ENCODE measurements at regions not wholly inside any gene's neighbourhood (a gene's known extent, or its start where the extent isn't known, plus 50 kb on each side); places are given as distances from the start of the nearest gene placed in this dataset.

DNA sequence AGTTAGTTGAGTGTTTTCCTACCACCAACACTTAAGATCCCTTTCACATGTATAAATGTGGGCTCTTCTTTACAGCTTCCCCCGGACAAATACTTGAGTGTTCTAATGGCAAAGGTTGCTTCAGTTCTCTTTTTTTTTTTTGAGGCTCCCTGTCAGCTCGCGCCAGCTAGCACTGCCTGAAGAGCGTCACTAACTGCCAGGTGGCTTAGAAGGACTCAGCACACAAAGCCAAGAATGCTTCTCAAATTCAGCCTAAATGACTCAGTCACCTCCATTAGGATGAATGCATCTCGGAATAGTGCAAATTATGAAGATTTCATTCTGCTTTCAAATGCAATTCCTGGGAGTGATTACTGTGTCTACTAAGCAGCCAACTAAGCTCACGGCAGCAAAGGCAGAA lies 150.7 kb upstream of the BTBD3 start:
- TF ChIP-seq, protein P1, sequence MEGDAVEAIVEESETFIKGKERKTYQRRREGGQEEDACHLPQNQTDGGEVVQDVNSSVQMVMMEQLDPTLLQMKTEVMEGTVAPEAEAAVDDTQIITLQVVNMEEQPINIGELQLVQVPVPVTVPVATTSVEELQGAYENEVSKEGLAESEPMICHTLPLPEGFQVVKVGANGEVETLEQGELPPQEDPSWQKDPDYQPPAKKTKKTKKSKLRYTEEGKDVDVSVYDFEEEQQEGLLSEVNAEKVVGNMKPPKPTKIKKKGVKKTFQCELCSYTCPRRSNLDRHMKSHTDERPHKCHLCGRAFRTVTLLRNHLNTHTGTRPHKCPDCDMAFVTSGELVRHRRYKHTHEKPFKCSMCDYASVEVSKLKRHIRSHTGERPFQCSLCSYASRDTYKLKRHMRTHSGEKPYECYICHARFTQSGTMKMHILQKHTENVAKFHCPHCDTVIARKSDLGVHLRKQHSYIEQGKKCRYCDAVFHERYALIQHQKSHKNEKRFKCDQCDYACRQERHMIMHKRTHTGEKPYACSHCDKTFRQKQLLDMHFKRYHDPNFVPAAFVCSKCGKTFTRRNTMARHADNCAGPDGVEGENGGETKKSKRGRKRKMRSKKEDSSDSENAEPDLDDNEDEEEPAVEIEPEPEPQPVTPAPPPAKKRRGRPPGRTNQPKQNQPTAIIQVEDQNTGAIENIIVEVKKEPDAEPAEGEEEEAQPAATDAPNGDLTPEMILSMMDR (IDR thresholded peaks at IDR 0.05; ENCODE audit: borderline replicate concordance, control extremely low read depth, extremely low read depth, insufficient read depth, missing control alignments) = no peak
- no peak for DNase-seq (ENCODE audit: low spot score)
- in situ Hi-C loops (cut with MboI; ENCODE audit: low sequenced_read_pairs, unreplicated experiment) = no loop called here

DNA sequence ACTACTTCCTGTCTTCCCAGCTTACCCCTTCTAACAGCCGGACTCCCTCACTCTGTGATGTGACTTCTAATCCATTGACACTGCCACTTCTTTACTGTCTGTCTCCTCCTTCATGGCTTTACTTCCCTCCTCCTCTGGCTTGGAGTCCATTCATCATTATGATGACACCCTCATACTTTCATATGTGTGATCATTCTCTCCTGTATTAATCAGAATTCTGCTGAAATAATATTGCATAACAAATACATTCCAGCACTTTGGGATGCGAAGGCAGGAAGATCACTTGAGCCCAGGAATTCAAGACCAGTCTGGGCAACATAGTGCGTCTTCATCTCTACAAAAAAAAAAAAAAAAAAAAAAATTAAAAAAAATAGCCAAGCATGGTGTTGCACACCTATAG lies 147.9 kb upstream of the BTBD3 start:
- in situ Hi-C loops (cut with MboI; ENCODE audit: low sequenced_read_pairs, unreplicated experiment) = no loop called here
- TF ChIP-seq, protein P1 (IDR thresholded peaks at IDR 0.05; ENCODE audit: borderline replicate concordance, control extremely low read depth, extremely low read depth, insufficient read depth, missing control alignments) = no peak
- DNase-seq (ENCODE audit: low spot score) = no peak

DNA sequence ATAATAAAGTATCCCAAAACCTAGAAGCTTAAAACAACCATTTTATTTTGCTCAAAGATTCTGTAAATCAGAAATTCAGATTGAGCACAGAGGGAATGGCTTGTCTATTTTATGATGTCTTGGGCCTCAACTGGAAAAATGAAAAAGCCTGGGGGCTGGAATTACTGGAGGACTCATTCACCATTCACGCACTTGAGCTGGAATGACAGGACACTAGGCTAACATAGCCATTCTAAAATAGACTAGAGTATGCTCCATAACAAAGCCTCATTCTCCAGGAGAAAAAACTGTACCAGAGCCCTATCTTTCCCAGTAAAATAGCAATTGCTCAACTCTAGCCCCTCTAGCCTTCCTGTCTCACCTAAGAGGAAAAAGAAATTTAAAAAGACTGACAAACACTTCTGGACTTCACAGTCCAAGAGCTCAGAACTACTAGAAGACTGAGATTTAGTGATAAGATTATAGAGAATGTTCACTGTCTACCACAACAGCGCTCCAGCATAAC lies 145.4 kb upstream of the BTBD3 start:
- TF ChIP-seq, protein P1 (IDR thresholded peaks at IDR 0.05; ENCODE audit: borderline replicate concordance, control extremely low read depth, extremely low read depth, insufficient read depth, missing control alignments) = no peak
- DNase-seq (ENCODE audit: low spot score) = no peak
- in situ Hi-C loops (cut with MboI; ENCODE audit: low sequenced_read_pairs, unreplicated experiment) = no loop called here

DNA sequence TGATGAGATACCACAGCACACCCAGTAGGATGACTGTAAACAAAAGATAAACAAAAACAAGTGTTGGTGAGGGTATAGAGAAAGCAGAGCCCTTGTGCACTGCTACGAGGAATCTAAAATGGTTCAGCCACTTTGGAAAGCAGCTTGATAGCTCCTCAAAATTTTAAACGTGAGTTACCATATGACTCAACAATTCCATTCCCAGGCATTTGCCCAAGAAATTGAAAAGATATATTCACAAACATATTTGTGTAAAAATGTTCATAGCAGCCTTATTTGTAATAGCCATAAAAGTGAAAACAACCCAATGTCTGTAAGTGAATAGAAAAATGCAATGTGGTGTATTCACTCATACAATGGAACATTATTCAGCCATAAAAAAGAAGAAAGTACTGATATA lies 141.0 kb upstream of the BTBD3 start:
- TF ChIP-seq, protein P1 (IDR thresholded peaks at IDR 0.05; ENCODE audit: borderline replicate concordance, control extremely low read depth, extremely low read depth, insufficient read depth, missing control alignments) = no peak
- DNase-seq (ENCODE audit: low spot score) = no peak
- in situ Hi-C loops (cut with MboI; ENCODE audit: low sequenced_read_pairs, unreplicated experiment) = no loop called here

DNA sequence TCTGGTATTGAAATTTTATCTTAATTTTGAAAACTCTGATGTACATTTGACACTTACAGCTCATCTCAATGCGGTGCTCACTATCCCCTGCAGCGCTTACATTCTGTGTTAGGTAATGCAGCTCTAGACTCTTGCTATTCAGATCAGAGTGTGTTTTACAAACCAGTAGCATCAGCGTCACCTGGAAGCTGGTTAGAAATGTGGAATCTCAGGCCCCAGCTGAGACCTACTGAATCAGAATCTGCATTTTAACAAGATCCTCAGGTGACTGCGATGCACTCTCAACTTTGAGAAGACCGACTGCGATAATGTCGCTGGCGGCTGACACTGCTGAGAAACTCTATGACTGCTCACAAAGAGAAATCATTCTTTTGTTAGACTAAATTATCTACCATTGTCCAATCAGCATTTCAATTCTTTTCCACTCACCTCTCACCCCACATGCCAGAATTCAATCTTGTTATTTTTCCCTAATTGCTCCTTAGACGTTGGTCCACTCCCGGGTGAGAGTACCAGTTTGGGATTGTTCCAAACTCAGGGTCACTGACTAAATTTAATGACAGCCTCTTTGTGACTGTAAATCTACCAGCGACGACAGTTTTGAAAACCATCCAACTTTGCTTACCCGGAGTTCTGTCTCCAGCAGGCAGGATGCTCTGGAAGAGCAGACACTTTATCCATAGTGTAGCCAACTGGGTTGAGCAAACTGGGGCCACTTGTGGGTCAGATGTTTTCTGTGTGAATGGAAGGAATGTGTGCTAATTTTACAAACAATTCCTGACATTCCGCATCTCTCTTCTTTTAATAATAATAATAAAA lies 140.1 kb upstream of the BTBD3 start:
- TF ChIP-seq, protein P1 (IDR thresholded peaks at IDR 0.05; ENCODE audit: borderline replicate concordance, control extremely low read depth, extremely low read depth, insufficient read depth, missing control alignments) = no peak

DNA sequence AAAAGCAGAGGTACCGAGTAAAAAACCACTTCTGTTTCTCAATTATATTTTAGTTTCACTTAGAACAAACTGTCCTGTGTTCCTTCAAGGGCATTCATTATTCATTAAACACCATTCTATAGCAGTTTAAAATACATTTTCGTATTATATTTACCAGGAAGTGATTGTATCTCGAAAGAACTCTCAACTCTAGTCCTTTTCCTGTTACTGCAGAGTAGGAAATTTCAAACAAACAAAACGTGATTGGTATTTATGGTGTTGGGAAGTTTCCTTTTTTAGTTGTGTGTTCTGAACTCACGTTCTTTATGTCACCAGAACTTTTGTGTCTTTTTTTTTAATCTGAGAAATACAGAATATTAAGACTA lies 139.5 kb upstream of the BTBD3 start:
- DNase-seq (ENCODE audit: low spot score) = no peak
- in situ Hi-C loops (cut with MboI; ENCODE audit: low sequenced_read_pairs, unreplicated experiment) = no loop called here
- TF ChIP-seq, protein P1 (IDR thresholded peaks at IDR 0.05; ENCODE audit: borderline replicate concordance, control extremely low read depth, extremely low read depth, insufficient read depth, missing control alignments) = no peak

More for the DNA sequence above, 140.1 kb upstream of the BTBD3 start:
- in situ Hi-C loops (cut with MboI; ENCODE audit: low sequenced_read_pairs, unreplicated experiment) = no loop called here
- DNase-seq (ENCODE audit: low spot score) = no peak

Measured in GM13976 (cell line).